UCSD-AML1 (cell line): ENCODE measurements at regions not wholly inside any gene's neighbourhood (a gene's known extent, or its start where the extent isn't known, plus 50 kb on each side); places are given as distances from the start of the nearest gene placed in this dataset.

Source experiments
- DNase-seq: peaks from one replicate; lab custom pipeline; 2025; ENCODE audit not compliant: unreplicated experiment; lab: John Stamatoyannopoulos, UW

DNA sequence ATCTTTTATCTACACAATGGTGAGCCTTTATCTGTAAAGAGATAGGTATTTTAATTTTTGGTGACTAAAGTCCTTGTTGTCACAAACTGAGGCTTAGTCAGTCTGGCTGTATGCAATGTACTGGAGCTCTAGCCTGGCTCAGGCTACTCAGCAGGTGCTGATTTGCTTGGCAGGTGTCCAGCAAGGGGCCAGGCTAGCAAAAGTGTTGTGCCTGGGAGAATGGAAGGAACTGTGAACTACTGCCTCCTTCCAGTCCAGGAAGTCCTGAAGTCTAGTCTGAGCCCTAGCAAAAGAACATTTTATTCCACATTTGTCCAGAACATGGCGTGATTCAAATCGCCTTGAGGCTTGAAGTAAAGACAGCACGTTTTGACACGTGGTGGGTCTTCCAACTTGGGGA lies 260.5 kb downstream of the CCDC85A start:
- no peak for DNase-seq

DNA sequence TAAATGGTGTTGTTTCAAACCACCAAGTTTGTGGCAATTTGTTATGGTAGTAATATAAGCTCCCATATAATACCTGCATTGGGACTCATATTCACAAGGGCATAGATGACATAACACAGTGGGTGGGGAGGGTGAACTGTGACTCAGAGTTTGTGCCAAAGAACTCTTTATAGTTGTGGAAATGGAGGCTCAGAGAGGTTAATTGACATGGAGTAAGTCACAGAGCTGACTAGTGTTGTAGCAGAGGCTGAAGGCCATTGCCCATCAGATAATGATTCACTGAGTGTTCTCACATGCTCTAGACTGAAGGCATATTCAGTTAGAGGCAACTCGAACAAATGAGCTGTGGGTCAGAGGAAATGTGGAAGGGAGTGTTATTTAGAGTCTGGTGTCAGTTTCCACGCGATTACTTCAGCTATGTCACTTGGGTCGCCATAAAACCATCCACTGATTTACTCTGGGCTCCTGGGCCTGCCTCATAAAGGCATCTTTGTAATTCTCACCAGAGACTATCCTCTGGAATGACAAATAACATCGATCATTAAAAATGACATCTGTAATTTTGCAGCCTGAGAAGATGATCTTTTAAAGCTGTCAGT lies 264.7 kb downstream of the CCDC85A start:
- DNase-seq, result no peak

DNA sequence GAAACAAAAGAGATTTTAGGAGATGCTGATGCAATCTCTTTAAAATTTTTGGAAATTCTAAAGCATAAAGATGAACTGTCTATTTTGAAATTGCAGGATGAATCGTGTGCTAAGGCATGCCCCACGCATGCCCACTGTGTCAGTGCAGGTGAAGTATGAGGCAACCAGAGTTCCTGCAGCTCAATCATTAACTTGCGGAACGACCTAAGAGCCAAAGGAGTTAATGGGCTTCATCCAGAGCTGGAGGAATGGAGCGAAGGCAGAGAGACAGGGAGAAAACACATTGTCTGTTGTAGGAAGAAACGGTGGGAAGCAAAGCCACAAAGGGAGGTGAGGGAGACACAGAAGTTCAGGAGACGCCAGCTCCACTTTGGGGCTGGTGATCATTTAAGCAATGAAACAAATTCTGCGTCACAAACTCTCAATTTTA lies 265.2 kb downstream of the CCDC85A start:
- DNase-seq, result no peak

DNA sequence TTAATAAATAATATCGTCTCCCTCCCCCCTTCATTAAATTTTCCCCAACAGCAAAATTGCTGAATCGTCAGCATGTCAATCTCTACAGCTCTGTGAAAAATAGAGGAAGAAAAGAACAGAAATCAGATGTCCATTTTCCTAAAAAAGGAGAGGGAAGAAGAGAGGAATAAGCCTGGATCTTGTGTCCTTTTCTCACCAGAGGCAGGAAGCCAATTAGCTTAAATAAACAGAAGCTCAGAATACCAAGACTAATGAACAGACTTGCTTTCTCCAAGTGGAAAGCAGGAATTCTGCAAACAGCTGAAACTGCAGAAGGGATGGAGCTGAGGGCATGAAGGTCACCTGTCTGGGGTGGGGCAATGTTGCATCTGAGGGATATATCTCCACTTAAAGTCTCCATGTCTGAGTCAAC lies 265.7 kb downstream of the CCDC85A start:
- DNase-seq, result no peak

DNA sequence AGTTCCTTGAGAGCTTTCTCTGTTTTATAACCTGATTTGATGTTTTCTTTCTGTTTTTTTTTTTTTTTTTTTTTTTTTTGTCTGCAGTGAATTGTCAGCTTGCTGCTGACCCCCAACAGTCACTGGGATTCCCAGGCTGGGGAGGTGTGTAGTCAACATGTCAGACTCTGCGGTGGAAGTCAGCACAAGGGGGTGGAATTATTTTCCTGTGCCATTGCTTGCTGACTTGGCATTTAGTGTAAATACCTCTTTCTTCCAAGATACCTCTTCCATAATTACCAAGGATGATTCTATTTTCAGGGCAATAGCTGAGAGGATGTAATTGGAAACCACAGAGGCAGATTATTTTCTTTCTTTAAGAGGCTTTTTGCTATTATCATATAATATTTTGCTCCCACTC lies 266.3 kb downstream of the CCDC85A start:
- no peak for DNase-seq

DNA sequence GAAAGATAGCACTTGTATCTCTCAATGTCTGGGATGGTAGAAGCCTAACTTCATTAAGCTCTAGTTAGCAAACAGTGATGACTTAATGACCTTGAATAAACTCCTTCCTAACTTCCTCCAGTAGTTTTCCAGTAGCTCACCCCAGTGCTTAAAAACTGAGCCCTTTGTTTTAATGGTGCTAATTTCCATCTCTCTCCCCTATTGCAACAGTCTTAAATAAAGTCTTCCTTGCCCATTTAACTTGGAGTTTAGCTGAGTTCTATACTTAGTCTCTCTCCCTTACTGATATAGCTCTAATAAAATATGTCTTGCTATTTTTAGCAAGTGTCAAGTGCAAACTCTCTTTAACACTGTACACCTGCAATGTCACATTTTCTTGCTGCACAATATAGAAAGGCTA lies 267.0 kb downstream of the CCDC85A start:
- no peak for DNase-seq

DNA sequence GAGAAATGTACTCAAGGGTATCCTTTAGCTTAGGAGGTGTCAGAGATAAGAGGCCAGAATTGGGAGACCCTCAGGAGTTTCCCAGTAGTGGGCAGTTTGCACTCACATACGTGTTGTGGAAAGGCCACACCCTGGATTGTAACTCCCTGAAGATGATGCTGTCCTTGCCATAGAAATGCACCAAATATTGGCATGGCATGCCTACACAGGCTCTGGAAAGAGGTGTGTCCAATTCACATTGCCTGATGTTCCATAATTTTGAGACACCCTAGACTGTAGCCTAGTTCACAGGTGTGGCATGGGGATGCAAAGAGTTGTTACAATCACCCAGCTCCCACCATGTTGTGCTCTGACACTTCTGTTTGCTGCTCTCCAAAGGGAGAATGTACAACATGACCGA lies 271.9 kb downstream of the CCDC85A start:
- no peak for DNase-seq

DNA sequence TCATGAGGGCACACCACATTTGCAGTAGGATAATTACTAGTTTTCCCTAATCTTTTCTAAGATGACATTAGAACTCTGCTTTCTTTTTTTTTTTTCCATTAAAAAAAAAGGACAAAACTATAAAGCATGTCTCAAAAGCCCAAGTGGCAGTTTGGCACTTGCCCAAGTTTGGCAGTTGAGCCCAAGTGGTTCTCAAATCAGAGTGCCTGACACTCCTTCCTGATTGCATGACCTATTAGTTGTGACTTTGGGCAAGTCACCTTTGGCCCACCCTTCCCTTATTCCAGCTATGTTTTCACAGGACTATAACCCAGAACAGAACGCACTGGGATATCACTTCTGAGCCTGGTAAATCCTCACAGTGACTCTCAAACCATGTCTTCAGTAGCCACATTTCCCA lies 273.0 kb downstream of the CCDC85A start:
- no peak for DNase-seq

DNA sequence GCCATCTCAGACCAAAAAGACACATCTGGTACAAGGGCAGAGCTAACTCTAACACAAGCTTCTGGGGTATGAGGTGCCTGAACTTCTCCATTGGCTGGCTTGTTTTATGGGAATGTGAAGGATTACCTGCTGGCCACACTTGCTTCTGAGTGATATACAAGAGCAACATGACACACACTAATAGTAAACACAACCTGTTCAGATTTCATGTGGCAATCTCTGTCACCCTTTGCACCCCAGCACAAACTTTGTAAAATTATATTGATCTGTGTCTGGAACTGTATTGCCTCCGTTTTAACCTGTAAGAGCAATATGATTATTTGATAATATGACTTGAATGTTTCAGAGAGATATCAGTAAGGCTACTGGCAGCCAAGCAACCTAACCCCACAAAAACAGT lies 276.7 kb downstream of the CCDC85A start:
- DNase-seq, result no peak

DNA sequence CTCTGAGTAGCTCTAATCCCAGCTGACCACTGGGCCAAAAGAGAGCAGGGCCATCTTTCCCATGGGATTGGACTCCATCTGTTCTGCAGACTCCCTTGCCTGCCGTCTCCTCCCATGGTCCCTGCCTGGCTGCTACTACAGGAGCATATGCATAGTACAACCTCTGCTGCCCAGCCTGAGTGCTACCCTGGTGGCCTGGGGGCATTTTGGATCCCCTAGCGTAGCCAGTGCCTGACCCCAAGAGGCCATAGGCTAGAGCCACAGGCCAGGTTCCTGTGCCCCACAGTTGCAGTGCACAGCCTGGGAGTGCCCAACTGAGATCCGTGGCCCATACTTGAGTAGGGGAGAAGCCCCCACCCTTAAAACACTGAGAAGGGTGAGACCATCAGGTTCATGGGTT lies 280.3 kb downstream of the CCDC85A start:
- DNase-seq, result no peak

DNA sequence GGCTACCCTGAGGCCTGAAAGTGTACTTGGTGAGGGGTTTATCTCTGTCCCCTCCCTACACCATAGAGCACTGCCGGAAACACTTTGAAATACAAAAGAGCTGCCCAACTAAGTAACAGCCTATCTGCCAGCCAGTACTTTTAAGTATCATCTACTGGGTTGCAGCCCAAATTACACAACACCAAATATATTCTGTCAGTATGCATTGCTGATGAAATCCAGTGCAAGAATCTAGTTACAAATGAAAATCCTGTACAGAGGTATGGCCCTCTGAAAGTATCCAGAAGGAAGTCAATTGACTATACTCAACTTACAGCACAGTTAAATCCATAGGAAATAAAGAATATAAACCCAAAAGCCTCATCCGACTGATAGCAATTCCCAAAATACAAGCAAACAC lies 280.8 kb downstream of the CCDC85A start:
- no peak for DNase-seq

DNA sequence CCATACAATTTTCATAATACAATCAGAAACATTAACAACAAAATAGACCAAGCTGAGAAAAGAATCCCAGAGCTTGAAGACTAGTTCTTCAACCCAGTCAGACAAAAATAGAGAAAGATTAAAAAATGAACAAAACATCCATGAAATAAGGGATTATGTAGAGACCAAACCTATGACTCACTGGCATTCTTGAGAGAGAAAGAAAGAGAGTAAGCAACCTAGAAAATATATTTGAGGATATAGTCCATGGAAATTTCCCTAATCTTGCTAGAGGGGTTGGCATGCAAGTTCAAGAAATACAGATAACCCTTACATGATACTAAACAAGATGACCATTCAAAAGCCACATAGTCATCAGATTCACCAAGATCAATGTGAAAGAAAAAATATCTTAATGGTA lies 281.7 kb downstream of the CCDC85A start:
- no peak for DNase-seq

DNA sequence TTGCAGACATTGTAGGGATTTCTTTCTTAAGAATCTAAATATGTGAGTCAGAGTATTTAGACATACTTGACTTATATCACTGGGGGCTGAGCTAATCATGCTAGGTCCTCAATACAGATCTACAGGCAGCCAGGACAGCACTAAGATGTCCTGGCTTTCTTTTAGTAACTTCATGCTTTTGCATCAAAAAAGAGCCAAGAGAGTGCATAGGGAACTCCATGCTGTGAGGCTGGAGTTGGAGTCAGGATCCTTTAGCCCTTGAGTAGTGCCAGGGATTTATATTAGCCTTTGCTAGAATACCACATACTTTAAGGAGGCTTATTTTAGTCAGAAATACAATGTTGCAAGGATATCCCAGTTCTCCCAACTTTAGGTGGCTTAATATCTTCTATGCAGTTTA lies 289.7 kb downstream of the CCDC85A start:
- DNase-seq, result no peak

DNA sequence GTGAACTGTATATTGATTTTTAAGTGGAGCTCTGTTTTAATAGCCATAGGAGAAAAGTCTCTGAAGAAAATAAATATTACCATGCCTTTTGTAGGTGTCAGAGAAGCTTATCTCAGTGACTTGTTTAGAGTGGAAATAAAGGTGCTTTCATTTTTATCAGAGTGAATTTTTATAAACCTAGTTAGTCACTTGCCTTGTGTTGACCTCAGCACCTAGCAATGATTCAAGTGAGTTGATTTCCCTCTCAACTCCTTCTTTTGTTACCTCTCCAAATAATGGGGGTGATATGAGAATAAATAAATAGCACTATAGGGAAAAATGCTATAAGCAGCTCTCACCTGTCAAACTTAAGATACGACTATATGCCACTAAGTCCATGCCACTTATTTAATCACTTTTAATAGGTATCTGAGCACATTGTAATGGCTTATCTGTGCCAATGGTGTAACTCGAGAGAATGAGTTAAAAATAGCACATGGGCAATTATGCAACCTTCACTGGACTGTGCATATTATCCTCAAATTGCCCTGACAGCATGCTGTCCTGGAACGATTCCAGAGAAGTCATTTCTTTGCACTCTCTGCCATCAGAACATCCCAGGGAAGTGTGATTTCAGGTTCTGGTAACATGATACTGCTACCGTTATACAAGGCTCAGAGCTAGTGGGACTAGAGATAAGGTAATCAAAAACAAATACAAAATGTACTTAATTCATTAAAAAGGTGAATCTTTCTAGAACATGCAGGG lies 290.8 kb downstream of the CCDC85A start:
- DNase-seq, result no peak

DNA sequence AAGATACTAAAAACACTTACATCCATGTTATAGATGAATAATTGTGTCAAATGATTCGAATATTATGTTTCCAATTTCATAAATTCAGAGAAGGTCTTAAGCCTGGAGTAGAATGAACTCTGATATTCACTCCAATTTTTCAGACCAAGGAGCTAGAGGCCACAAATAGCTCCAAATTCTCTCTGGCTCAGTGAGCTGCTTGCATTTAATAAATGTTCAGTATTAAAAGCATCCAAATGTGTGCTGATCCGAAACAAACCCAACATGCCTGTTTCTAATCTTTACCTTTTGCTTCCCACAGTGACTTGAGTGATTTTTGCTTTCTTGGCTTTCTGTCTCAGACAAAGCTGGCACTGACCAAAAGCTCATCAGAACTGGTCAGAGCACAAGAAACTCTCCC lies 291.4 kb downstream of the CCDC85A start:
- no peak for DNase-seq

DNA sequence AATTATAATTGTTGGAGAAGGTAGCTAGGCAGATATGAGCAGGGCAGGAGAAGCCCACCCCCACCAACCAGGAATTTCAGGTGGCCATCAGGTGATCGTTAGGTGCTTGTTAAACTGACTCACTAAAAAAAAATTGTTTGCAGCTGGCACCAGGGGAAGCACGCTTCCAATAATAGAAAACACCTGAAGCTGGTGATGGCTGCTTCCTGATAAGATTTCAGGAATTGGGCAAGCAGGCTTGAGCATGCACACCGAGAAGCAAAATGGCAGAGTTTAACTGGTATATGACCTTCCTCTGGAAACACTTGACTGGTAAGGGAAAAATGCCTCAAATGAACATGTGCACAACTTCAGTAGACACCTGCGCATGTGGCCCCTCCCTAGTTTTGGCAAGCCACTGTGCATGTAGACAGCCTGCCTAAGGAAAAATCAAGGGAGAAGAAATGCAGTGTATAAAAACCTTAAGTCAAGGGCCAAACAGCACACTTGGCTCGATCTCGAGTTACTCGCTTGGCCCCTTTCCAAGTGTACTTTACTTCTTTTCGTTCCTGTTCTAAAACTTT lies 292.8 kb downstream of the CCDC85A start:
- no peak for DNase-seq

DNA sequence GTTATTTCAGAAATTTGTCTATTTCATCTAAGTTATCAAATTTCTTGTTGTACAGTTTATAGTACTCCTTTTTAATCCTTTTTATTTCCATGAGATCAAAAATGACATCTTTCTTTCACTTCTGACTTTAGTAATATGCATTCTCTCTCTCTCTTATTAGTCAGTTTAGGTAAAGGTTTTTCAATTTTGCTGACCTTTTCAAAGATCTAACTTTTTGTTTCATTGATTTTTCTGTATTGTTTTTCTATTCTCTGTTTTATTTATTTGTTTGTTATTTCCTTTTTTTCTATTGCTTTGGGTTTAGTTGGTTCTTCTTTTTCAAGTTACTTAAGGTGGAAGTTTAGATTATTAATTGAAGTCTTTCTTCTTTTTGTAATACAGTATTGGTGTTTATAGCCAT lies 294.2 kb downstream of the CCDC85A start:
- no peak for DNase-seq

DNA sequence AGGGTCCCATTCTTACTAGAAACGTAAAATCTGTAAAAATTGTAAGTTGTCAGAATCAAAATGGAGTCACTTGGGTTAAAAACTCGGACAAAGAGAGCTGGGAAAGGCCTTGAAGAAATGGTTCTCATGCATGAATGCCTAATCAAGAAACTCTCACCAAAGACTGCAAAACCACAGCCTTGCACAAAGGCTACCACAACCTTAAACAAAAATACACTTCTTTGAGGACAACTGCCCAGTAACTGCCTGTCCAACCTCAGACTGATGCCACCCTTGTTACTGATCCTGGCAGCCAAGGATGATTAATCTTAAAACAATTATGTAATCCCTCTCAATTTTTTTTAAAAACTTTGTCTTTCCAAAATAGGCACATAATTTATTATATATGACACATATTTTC lies 299.3 kb downstream of the CCDC85A start:
- DNase-seq, result no peak

DNA sequence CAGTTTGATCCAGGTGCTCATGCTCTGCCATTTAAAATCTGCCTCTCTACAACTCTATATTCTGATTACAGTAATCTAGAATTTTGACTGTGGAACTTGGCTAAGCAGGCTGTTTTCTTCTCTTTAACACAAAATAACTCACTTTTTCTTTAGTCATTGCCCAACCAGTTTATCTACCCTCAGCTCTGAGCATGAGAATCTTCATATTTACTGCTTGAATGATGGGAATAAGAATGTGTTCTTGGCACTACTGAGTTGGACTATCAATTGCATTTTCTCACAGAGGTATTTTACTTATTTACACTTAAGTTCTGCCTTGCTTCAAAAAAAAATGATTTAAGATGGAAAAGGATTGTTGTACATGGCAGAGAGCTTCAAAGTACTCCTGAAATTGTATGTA lies 301.1 kb downstream of the CCDC85A start:
- no peak for DNase-seq

DNA sequence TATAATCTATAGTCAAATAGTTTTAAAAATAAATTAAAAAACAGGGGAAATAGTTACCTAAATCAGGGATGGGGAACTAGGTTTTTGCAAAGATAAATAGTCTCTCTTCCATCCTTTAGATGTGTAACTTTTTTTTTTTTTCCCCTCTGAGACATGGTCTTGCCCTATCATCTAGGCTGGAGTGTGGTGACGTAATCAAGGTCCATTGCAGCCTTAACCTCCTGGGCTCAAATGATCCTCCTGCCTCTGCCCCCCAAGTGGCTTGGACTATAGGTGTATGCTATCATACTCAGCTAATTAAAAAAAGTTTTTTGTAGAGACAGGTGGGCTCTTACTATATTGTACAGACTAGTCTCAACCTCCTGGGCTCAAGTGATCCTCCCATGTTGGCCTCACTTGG lies 316.5 kb downstream of the CCDC85A start:
- no peak for DNase-seq

DNA sequence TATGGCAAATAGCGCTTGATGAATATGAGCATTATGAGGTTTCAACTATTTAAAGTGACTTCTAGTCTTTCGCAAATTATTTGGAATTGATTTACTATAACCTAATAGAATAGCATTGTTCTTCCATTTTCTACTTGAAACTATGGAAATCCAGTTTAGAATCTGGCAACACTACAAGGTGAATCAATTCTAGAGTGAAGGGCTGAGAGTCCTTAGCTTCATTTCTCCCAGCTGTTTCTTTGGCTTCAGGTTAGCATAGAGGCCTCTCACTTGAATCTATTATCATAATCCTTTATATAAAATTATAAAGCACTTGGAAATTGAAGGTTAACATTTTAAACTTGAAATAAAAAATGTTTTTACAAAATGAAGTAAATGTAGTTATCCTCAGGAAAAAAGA lies 318.8 kb downstream of the CCDC85A start:
- DNase-seq, result no peak

DNA sequence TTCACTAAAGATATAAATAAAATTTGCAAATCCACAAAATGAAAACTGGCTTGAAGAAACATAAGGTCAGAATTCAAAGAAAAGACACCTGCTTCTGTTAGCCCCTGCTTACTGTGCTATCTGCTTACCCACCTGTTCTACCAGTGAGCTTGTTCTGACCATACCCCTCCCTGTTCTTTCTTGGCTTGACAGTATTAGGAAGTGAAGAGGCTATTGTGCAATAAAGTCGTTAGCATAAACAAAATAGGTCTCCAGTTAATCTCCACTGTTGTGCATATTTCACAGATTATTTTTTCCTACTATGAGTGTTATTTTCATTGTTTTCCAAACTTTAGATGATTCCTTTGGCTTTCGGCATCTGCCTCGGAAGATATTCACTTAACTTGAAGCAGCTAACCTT lies 322.1 kb downstream of the CCDC85A start:
- DNase-seq, result no peak

DNA sequence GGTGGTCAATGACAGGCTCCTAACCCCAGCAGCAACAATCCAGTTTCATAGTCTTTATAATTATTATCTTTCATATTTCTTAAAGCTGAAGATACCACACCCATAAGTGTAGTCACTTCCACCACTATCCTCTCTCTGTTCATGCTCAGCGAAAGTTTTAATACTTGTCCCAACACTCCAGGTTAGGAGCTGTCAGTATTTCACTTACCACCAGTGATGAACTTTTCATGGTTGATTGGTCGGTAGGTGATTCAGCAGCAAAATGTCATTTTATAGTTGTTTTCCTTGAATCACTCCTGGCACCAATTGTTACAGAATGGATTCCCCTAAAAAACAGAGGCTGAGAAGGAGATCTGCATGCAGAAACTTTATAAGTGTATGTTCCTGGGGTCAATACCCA lies 324.9 kb downstream of the CCDC85A start:
- no peak for DNase-seq
